DND-41 (cell line): ENCODE measurements at regions not wholly inside any gene's neighbourhood (a gene's known extent, or its start where the extent isn't known, plus 50 kb on each side); places are given as distances from the start of the nearest gene placed in this dataset.

ENCODE experiments used
- ATAC-seq: fragments of 200-7000 bp; cut with Tn5 transposase; 3 replicates; pipeline ENCODE4 v1.9.1; 2021; ENCODE audit warnings: low read depth; ENCODE audit not compliant: insufficient read depth
- DNase-seq: peaks from one replicate; pipeline ENCODE4 v3.0.0-alpha.2; 2020
- H2AFZ ChIP-seq: 2 replicates; pipeline ENCODE4 v1.6.0; 2012; ENCODE audit warnings: low read depth, low read length
- H3K27ac ChIP-seq: 2 replicates; pipeline ENCODE4 v1.5.1; 2012; ENCODE audit warnings: low read length, inconsistent platforms
- H3K27me3 ChIP-seq: fragments of 200-600 bp; sonication (generic); 2 replicates; pipeline ENCODE4 v1.6.0; 2012; ENCODE audit warnings: low read length, mild to moderate bottlenecking, inconsistent platforms; ENCODE audit not compliant: insufficient read depth, poor library complexity
- H3K36me3 ChIP-seq: 2 replicates; pipeline ENCODE4 v1.5.1; 2012; ENCODE audit warnings: low read length, inconsistent platforms; ENCODE audit not compliant: insufficient read depth
- H3K4me1 ChIP-seq: 2 replicates; pipeline ENCODE4 v1.5.1; 2012; ENCODE audit warnings: mild to moderate bottlenecking, low read length; ENCODE audit not compliant: insufficient read depth
- H3K4me2 ChIP-seq: 2 replicates; pipeline ENCODE4 v1.6.0; 2012; ENCODE audit warnings: mild to moderate bottlenecking, moderate library complexity, low read length, inconsistent platforms; ENCODE audit not compliant: insufficient read depth
- H3K4me3 ChIP-seq, 2 experiments: fragments of 200-600 bp in 1 of 2; shearing (Covaris generic) in 1 of 2; 2 replicates each; pipeline ENCODE4 v1.5.1; 2012 to 2016; ENCODE audit warnings: inconsistent platforms in 2 of 2, low read length in 2 of 2, mild to moderate bottlenecking in 2 of 2, low read depth in 1 of 2, moderate library complexity in 1 of 2
- H3K79me2 ChIP-seq: 2 replicates; pipeline ENCODE4 v1.6.0; 2012; ENCODE audit warnings: low read length, inconsistent platforms; ENCODE audit not compliant: insufficient read depth
- H3K9ac ChIP-seq: 2 replicates; pipeline ENCODE4 v1.6.0; 2012; ENCODE audit warnings: low read depth, mild to moderate bottlenecking, inconsistent platforms, low read length, moderate library complexity
- H3K9me3 ChIP-seq: 2 replicates; pipeline ENCODE4 v1.5.1; 2012; ENCODE audit warnings: low read length, moderate library complexity, mild to moderate bottlenecking, inconsistent platforms; ENCODE audit not compliant: insufficient read depth, severe bottlenecking
- H4K20me1 ChIP-seq: 2 replicates; pipeline ENCODE4 v1.6.0; 2012; ENCODE audit warnings: low read length; ENCODE audit not compliant: insufficient read depth
- CTCF ChIP-seq: IDR thresholded peaks from 2 replicates; pipeline ENCODE4 v1.5.1; 2012; ENCODE audit warnings: borderline replicate concordance, low read length, moderate library complexity, mild to moderate bottlenecking; ENCODE audit not compliant: poor library complexity, severe bottlenecking; ENCODE audit errors: extremely low read depth
- EZH2 ChIP-seq: IDR thresholded peaks from 3 replicates; pipeline ENCODE4 v1.6.1; 2012; ENCODE audit warnings: borderline replicate concordance, low read depth, mild to moderate bottlenecking, moderate library complexity, low read length, inconsistent platforms; ENCODE audit not compliant: severe bottlenecking

GRCh38 chr20:39170896-39171463 is 208.8 kb downstream of the DHX35 start:
- TF ChIP-seq EZH2 = no peak
- TF ChIP-seq CTCF = no peak
- Histone ChIP-seq H3K4me2 (no peak overlapping the region), H3K36me3 (no peaks in the 10 kb centered on the region), H3K4me1 (peaks cover 3% of the 10 kb centered on the region), H3K79me2 (no peaks in the 10 kb centered on the region), H4K20me1 (no peaks in the 10 kb centered on the region), H3K9me3 (no peaks in the 10 kb centered on the region), H3K27ac (no peak overlapping the region), H2AFZ (no peak overlapping the region), H3K27me3 (no peaks in the 10 kb centered on the region), H3K9ac (no peak overlapping the region), H3K4me3 (no peak overlapping the region)
- DNase-seq = no peak
- no peak for ATAC-seq

GRCh38 chr20:39165099-39165498 is 203.0 kb downstream of the DHX35 start:
- Histone ChIP-seq H4K20me1 (no peaks in the 10 kb centered on the region), H3K9ac (no peak overlapping the region), H2AFZ (no peak overlapping the region), H3K4me3 (no peak overlapping the region), H3K36me3 (no peaks in the 10 kb centered on the region), H3K27me3 (no peaks in the 10 kb centered on the region), H3K79me2 (no peaks in the 10 kb centered on the region), H3K9me3 (no peaks in the 10 kb centered on the region), H3K4me1 (no peaks in the 10 kb centered on the region), H3K27ac (no peak overlapping the region), H3K4me2 (no peak overlapping the region)
- no peak for DNase-seq
- TF ChIP-seq EZH2 (no peak), CTCF (no peak)
- no peak for ATAC-seq

- DNase-seq (no peak), ATAC-seq (no peak)
- no peak overlapping the region for H3K4me2 ChIP-seq
- H2AFZ ChIP-seq = no peak overlapping the region
- H3K9ac ChIP-seq = no peak overlapping the region
- no peaks in the 10 kb centered on the region for H3K79me2 ChIP-seq
- TF ChIP-seq CTCF (no peak), EZH2 (no peak)
- no peak overlapping the region for H3K4me3 ChIP-seq
- no peaks in the 10 kb centered on the region for H3K36me3 ChIP-seq
- H3K27ac ChIP-seq = no peak overlapping the region
- H4K20me1 ChIP-seq = no peaks in the 10 kb centered on the region
- H3K4me1 ChIP-seq = no peaks in the 10 kb centered on the region
- H3K27me3 ChIP-seq = no peaks in the 10 kb centered on the region
- H3K9me3 ChIP-seq = no peaks in the 10 kb centered on the region
Measured at GRCh38 chr20:39164642-39165041, 202.5 kb downstream of the DHX35 start.

DNA sequence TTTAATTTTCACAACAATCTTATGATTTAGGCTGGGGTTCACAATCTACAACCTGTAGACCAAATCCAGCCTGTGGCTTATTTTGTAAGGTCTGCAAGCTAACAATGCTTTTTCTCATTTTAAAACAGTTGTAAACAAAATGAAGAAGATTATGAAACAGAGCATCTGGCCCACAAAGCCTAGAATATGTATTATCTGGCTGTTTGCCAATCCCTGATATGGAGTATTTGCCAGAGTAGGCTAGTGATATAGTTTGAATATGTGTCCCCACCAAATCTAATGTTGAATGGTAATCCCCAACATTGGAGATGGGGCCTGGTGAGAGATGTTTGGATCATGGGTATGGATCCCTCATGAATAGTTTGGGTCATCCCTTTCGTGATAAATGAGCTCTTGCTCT is 201.8 kb downstream of the DHX35 start:
- Histone ChIP-seq H2AFZ (no peak overlapping the region), H3K27ac (no peak overlapping the region), H4K20me1 (no peaks in the 10 kb centered on the region), H3K36me3 (no peaks in the 10 kb centered on the region), H3K4me2 (no peak overlapping the region), H3K9me3 (no peaks in the 10 kb centered on the region), H3K9ac (no peak overlapping the region), H3K4me1 (no peaks in the 10 kb centered on the region), H3K27me3 (no peaks in the 10 kb centered on the region), H3K79me2 (no peaks in the 10 kb centered on the region), H3K4me3 (no peak overlapping the region)
- no peak for TF ChIP-seq EZH2
- no peak for TF ChIP-seq CTCF
- no peak for DNase-seq
- ATAC-seq = no peak
